ENCODE measurements at regions not wholly inside any gene's neighbourhood (a gene's known extent, or its start where the extent isn't known, plus 50 kb on each side); places are given as distances from the start of the nearest gene placed in this dataset.

GRCh38 chr3:28901018-28901417 is 379.9 kb upstream of the RBMS3 start:
- TF ChIP-seq ZNF384 (IDR thresholded peaks at IDR 0.05; ENCODE audit: borderline replicate concordance, low read depth, low read length) (no peak), EP300 (IDR thresholded peaks at IDR 0.05; ENCODE audit: borderline replicate concordance in 1 of 2, control insufficient read depth in 1 of 2, low read depth in 2 of 2, low read length in 2 of 2) (no peak), RBBP5 (conservative IDR thresholded peaks at IDR 0.05) (no peak), LARP7 (IDR thresholded peaks at IDR 0.05) (no peak), CTCF (IDR thresholded peaks at IDR 0.05 in 2 of 3, conservative IDR thresholded peaks at IDR 0.05 in 1 of 3; ENCODE audit: control insufficient read depth in 2 of 3, extremely low read depth in 1 of 3, insufficient read depth in 1 of 3, low read depth in 3 of 3, low read length in 3 of 3) (no peak), REST (IDR thresholded peaks at IDR 0.05; ENCODE audit: low read depth, low read length) (no peak), ZNF24 (IDR thresholded peaks at IDR 0.05) (no peak), SPI1 (IDR thresholded peaks at IDR 0.05; ENCODE audit: borderline replicate concordance, insufficient read depth, low read depth, low read length) (no peak), MAX (IDR thresholded peaks at IDR 0.05; ENCODE audit: low read depth, low read length) (no peak), ATF3 (IDR thresholded peaks at IDR 0.05; ENCODE audit: borderline replicate concordance, extremely low read depth, low read depth, low read length) (no peak)

All from GM12878 (cell line).